ENCODE measurements at regions not wholly inside any gene's neighbourhood (a gene's known extent, or its start where the extent isn't known, plus 50 kb on each side); places are given as distances from the start of the nearest gene placed in this dataset.
"Not testable (repeated sequence)": the region's sequence is repeated elsewhere in the genome, so short reads cannot be mapped to it uniquely, and the experiment has no call there.

DNA sequence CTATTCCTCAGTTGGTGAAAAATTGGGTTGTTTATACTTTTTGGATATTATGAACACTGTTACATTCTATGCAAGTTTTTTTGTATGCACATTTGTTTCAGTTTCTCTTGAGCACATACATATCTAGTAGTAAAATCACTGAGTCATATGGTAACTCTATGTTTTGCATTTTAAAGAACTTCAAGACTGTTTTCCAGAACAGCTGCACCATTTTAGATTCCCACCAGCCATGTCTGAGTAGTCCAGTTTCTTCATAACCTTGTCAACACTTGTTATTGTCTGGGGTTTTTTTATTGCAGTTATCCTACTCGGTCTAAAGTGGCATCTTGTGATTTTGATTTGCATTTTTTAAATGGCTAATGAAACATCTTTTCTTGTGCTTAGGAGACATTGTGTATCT is 100.3 kb upstream of the OTOS start:
- TF ChIP-seq, protein P1, sequence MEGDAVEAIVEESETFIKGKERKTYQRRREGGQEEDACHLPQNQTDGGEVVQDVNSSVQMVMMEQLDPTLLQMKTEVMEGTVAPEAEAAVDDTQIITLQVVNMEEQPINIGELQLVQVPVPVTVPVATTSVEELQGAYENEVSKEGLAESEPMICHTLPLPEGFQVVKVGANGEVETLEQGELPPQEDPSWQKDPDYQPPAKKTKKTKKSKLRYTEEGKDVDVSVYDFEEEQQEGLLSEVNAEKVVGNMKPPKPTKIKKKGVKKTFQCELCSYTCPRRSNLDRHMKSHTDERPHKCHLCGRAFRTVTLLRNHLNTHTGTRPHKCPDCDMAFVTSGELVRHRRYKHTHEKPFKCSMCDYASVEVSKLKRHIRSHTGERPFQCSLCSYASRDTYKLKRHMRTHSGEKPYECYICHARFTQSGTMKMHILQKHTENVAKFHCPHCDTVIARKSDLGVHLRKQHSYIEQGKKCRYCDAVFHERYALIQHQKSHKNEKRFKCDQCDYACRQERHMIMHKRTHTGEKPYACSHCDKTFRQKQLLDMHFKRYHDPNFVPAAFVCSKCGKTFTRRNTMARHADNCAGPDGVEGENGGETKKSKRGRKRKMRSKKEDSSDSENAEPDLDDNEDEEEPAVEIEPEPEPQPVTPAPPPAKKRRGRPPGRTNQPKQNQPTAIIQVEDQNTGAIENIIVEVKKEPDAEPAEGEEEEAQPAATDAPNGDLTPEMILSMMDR (IDR thresholded peaks at IDR 0.05; ENCODE audit: extremely low read depth, insufficient read depth, missing control alignments): no peak
- in situ Hi-C loops (cut with MboI; ENCODE audit: low pct_unique_long_range_greater_than_20kb, low sequenced_read_pairs, unreplicated experiment): no loop called here

DNA sequence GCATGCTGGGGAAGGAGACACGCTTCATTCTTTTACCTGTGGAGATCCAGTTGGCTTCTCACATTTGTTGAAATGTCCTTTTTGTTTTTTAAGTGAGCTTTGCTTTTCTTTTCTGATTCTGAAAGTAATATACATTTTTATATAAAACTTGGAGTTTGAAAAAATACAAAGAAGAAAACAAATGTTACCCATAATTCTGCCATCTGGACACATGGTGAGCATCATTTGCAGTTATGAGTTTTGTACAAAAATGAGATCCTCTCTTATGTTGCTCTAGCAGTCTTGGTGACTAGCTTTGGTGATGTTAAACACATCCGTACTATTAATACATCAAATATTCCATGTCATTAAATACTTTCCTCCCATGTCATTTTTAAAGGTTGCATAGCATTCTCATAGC is 101.1 kb upstream of the OTOS start:
- in situ Hi-C loops (cut with MboI; ENCODE audit: low pct_unique_long_range_greater_than_20kb, low sequenced_read_pairs, unreplicated experiment): no loop called here
- DNase-seq (ENCODE audit: low spot score): no peak
- TF ChIP-seq, protein P1 (IDR thresholded peaks at IDR 0.05; ENCODE audit: extremely low read depth, insufficient read depth, missing control alignments): no peak

More for the DNA sequence above, 100.3 kb upstream of the OTOS start:
- DNase-seq (ENCODE audit: low spot score): no peak

DNA sequence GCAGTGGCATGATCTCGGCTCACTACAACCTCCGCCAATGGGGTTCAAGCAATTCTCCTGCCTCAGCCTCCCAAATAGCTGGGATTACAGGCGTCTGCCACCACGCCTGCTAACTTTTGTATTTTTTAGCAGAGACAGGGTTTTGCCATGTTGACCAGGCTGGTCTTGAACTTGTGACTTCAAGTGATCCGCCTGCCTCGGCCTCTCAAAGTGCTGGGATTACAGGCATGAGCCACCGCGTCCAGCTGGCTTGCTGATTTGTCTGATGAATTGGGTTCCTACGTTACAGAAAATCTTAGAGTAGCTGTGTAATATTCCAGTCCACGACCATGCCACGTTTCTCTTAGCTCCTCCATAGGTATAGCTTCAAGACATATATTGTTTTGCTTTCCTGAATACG is 102.6 kb upstream of the OTOS start:
- in situ Hi-C loops (cut with MboI; ENCODE audit: low pct_unique_long_range_greater_than_20kb, low sequenced_read_pairs, unreplicated experiment): not testable (repeated sequence)

DNA sequence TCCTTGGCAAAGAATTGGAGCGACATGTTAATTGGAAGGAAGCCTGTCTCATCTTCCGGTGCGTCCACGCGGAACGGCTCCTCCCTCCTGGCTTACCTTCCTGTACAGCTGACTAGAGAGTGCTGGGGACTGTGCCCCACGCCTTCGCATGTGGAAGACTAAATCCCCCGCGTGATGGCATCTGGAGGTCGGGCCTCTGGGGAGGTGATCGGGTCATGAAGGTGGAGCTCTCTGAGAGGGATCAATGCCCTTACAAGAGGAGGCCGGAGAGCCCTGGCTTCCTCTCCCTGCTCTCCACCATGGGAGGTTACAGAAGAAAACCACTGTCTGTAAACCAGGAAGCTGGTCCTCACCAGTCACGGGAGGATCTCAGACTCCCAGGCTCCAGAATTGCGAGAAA is 104.1 kb upstream of the OTOS start:
- in situ Hi-C loops (cut with MboI; ENCODE audit: low pct_unique_long_range_greater_than_20kb, low sequenced_read_pairs, unreplicated experiment): no loop called here
- no peak for DNase-seq (ENCODE audit: low spot score)

More for the DNA sequence above, 102.6 kb upstream of the OTOS start:
- DNase-seq (ENCODE audit: low spot score): not testable (repeated sequence)

DNA sequence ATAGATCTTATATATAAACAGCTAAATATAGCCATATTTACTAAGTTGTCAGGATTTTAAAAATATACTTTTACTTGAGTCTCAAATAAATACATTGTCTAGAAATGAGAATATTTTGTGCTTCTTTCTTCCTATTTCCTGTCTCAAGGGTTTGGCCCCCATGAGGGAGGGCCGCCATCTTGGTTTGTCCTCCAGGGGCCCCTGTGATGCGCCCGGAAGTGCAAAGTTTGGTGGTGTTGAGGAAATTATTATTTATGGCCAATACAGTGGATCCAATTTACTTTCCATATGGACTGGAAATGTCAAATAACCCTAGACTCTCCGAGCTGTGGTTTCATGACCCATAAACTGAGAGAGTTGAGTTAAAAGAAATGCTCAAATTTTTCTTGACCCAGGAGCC is 104.7 kb upstream of the OTOS start:
- no peak for DNase-seq (ENCODE audit: low spot score)
- TF ChIP-seq, protein P1 (IDR thresholded peaks at IDR 0.05; ENCODE audit: extremely low read depth, insufficient read depth, missing control alignments): no peak
- in situ Hi-C loops (cut with MboI; ENCODE audit: low pct_unique_long_range_greater_than_20kb, low sequenced_read_pairs, unreplicated experiment): no loop called here

More for the DNA sequence above, 104.1 kb upstream of the OTOS start:
- TF ChIP-seq, protein P1 (IDR thresholded peaks at IDR 0.05; ENCODE audit: extremely low read depth, insufficient read depth, missing control alignments): no peak

DNA sequence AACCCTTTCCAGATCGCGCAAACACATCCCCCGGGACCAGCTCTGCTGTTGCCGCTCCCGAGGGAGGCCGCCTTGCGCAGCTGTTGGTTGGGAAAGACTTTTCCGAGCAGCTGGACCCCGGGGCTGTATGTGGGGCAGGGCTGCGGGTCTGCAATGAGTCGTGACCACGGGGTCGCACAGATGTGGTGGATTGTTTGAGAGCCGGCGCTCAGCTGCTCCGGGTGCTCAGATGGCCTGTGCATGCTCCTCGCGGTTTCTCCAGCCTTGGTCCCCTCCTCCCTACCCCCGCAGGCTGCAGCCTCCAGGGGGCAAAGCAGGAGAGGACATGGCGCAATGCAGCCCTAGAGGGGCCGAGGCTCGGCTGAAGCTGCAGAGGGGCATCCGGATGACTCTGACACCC is 105.2 kb upstream of the OTOS start:
- no peak for DNase-seq (ENCODE audit: low spot score)
- in situ Hi-C loops (cut with MboI; ENCODE audit: low pct_unique_long_range_greater_than_20kb, low sequenced_read_pairs, unreplicated experiment): no loop called here
- TF ChIP-seq, protein P1 (IDR thresholded peaks at IDR 0.05; ENCODE audit: extremely low read depth, insufficient read depth, missing control alignments): no peak

DNA sequence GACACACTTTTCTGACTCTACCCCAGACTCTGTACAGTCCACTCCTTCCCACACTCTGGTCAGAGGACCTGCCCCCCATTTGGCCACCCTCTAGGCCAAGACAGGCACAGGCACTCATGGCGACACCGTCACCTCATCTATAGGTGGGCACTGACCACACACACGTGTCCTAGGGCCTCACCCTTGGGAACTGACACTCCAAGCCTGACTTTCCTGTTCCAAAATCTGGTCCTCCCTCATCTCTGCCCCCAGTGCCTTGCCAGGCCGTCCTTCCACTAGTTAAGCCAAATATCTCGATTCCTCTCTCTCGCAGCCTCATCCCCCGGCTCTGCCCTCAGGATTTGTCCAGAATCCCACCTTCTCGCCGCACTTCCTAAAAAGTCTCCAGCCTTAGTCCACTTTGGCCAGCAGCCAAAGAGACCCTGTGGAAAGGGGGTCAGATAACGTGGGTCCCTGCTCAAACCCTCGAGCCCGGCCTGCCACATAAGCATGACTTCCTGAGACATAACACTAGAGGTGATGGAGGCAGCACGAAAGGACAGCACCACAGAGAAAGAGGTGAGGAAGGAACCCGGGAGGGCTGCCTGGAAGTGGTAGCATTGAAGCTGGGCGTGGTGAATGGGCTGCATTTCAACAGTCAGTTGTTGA is 105.8 kb upstream of the OTOS start:
- TF ChIP-seq, protein P1 (IDR thresholded peaks at IDR 0.05; ENCODE audit: extremely low read depth, insufficient read depth, missing control alignments): no peak
- in situ Hi-C loops (cut with MboI; ENCODE audit: low pct_unique_long_range_greater_than_20kb, low sequenced_read_pairs, unreplicated experiment): no loop called here
- no peak for DNase-seq (ENCODE audit: low spot score)
